ENCODE measurements at regions not wholly inside any gene's neighbourhood (a gene's known extent, or its start where the extent isn't known, plus 50 kb on each side); places are given as distances from the start of the nearest gene placed in this dataset.
"Not testable (repeated sequence)": the region's sequence is repeated elsewhere in the genome, so short reads cannot be mapped to it uniquely, and the experiment has no call there.

DNA sequence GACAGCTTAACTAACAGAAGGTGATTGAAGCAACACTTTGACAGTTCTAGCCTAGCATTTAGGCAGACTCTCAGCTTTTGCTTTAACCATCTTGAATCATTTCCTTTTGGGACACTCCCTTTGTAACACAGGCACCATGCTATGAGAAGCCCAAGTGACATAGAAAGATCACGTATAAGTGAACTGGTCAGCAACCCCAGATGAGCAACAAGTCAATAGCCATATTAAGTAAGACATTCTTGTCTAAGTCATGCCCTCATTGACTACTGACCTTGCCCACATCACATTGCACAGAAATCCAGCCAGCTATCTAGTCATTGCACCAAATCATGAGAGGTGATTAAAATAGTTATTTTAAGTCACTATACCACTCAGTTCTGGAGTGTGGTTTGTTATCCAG lies 476.8 kb downstream of the TRHDE start:
- Mint-ChIP-seq H3K4me3 (no peak overlapping the region), H3K4me1 (peaks cover 18% of the 10 kb centered on the region), H3K9me3 (peaks cover 0 to 10% (median 5%) of the 10 kb centered on the region in 7 donors), H3K27ac (peak overlapping the region in 2 of 7 donors; percentile 58 to 71), H3K27me3 (ENCODE audit: low read depth in 3 of 3) (no peaks in the 10 kb centered on the region), H3K36me3 (no peaks in the 10 kb centered on the region)
- Histone ChIP-seq H3K4me2 (replicated peaks; ENCODE audit: extremely low read depth, low read length, poor library complexity, severe bottlenecking) (no peak overlapping the region), H4K20me1 (ENCODE audit: insufficient read depth, low read length) (no peaks in the 10 kb centered on the region), H3K4me3 (replicated peaks in 1 of 3; ENCODE audit: low read depth in 2 of 3, low read length in 3 of 3) (no peak overlapping the region), H3K27ac (ENCODE audit: low read depth in 1 of 2, low read length in 2 of 2) (no peak overlapping the region), H3K4me1 (ENCODE audit: control insufficient read depth in 1 of 2, insufficient read depth in 2 of 2, low read length in 2 of 2) (peaks cover 18 to 19% of the 10 kb centered on the region in 2 donors), H3K79me2 (ENCODE audit: insufficient read depth, low read length) (no peaks in the 10 kb centered on the region), H3K27me3 (ENCODE audit: control insufficient read depth in 2 of 2, insufficient read depth in 2 of 2, low read length in 2 of 2) (no peaks in the 10 kb centered on the region), H2AFZ (ENCODE audit: insufficient read depth, low read depth, low read length, poor library complexity, severe bottlenecking) (no peak overlapping the region), H3K9me3 (replicated peaks in 1 of 2; ENCODE audit: control insufficient read depth in 1 of 2, insufficient read depth in 1 of 2, low read length in 2 of 2) (peaks cover 0 to 4% of the 10 kb centered on the region in 2 donors), H3K9ac (ENCODE audit: insufficient read depth, low read length, poor library complexity, severe bottlenecking) (no peak overlapping the region), H3K36me3 (replicated peaks in 1 of 2; ENCODE audit: control insufficient read depth in 1 of 2, insufficient read depth in 2 of 2, low read length in 2 of 2) (no peaks in the 10 kb centered on the region)
- peak; percentile 14 to 67 (median 27) for DNase-seq
- no CpG with 5 or more reads among the region's 1 CpG for WGBS (ENCODE audit: insufficient coverage)
- intact Hi-C loops (cut with micrococcal nuclease): no loop called here
- TF ChIP-seq, protein P1, sequence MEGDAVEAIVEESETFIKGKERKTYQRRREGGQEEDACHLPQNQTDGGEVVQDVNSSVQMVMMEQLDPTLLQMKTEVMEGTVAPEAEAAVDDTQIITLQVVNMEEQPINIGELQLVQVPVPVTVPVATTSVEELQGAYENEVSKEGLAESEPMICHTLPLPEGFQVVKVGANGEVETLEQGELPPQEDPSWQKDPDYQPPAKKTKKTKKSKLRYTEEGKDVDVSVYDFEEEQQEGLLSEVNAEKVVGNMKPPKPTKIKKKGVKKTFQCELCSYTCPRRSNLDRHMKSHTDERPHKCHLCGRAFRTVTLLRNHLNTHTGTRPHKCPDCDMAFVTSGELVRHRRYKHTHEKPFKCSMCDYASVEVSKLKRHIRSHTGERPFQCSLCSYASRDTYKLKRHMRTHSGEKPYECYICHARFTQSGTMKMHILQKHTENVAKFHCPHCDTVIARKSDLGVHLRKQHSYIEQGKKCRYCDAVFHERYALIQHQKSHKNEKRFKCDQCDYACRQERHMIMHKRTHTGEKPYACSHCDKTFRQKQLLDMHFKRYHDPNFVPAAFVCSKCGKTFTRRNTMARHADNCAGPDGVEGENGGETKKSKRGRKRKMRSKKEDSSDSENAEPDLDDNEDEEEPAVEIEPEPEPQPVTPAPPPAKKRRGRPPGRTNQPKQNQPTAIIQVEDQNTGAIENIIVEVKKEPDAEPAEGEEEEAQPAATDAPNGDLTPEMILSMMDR (IDR thresholded peaks at IDR 0.05): no peak

DNA sequence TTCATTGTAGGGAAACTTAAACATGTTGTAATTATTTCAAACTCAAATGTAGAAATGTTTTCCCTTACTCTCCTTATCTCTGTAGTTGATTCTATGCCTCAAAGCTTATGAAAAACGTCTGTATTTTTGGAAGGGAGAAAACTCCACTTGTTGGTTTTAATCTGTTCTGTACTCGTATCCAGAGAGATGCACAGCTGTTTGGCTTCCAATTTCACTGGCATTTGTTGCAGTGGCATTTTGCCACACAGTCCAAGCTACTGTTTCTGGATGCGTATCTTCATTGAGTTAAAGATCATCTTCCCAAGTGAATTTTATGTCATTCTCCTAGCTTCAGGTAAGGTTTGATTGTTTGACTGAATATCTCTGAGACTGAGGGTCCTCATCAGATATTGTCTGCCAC lies 481.4 kb downstream of the TRHDE start:
- Histone ChIP-seq H3K27me3 (ENCODE audit: control insufficient read depth in 2 of 2, insufficient read depth in 2 of 2, low read length in 2 of 2) (no peaks in the 10 kb centered on the region), H3K36me3 (replicated peaks in 1 of 2; ENCODE audit: control insufficient read depth in 1 of 2, insufficient read depth in 2 of 2, low read length in 2 of 2) (no peaks in the 10 kb centered on the region), H3K27ac (ENCODE audit: low read depth in 1 of 2, low read length in 2 of 2) (no peak overlapping the region), H3K9ac (ENCODE audit: insufficient read depth, low read length, poor library complexity, severe bottlenecking) (no peak overlapping the region), H3K4me1 (ENCODE audit: control insufficient read depth in 1 of 2, insufficient read depth in 2 of 2, low read length in 2 of 2) (peaks cover 4 to 6% of the 10 kb centered on the region in 2 donors), H2AFZ (ENCODE audit: insufficient read depth, low read depth, low read length, poor library complexity, severe bottlenecking) (no peak overlapping the region), H3K4me2 (replicated peaks; ENCODE audit: extremely low read depth, low read length, poor library complexity, severe bottlenecking) (no peak overlapping the region), H3K9me3 (replicated peaks in 1 of 2; ENCODE audit: control insufficient read depth in 1 of 2, insufficient read depth in 1 of 2, low read length in 2 of 2) (peaks cover 10 to 15% of the 10 kb centered on the region in 2 donors), H3K4me3 (replicated peaks in 1 of 3; ENCODE audit: low read depth in 2 of 3, low read length in 3 of 3) (no peak overlapping the region), H4K20me1 (ENCODE audit: insufficient read depth, low read length) (no peaks in the 10 kb centered on the region), H3K79me2 (ENCODE audit: insufficient read depth, low read length) (no peaks in the 10 kb centered on the region)
- H3K27ac Mint-ChIP-seq: no peak overlapping the region
- 80% methylated on average over 1 of the region's 3 CpGs for WGBS (ENCODE audit: insufficient coverage)
- H3K36me3 Mint-ChIP-seq: no peaks in the 10 kb centered on the region
- intact Hi-C loops (cut with micrococcal nuclease): no loop called here
- H3K9me3 Mint-ChIP-seq: peaks cover 10 to 30% (median 20%) of the 10 kb centered on the region in 7 donors
- DNase-seq: no peak
- H3K4me1 Mint-ChIP-seq: peaks cover 5% of the 10 kb centered on the region
- TF ChIP-seq, protein P1 (IDR thresholded peaks at IDR 0.05): no peak
- no peaks in the 10 kb centered on the region for H3K27me3 Mint-ChIP-seq (ENCODE audit: low read depth in 3 of 3)
- no peak overlapping the region for H3K4me3 Mint-ChIP-seq

DNA sequence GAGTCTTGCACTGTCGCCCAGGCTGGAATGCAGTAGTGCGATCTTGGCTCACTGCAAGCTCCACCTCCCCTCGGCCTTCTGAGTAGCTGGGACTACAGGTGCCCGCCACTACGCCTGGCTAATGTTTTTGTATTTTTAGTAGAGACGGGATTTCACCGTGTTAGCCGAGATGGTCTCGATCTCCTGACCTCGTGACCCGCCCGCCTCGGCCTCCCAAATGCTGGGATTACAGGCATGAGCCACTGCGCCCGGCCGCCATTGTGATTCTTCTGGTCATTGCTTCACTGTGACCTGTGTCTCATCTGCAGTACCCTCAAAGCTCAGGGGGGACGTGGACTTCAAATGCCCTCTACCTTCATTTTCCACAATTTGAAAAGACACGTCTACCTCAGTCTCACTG lies 481.9 kb downstream of the TRHDE start:
- H3K9ac ChIP-seq (ENCODE audit: insufficient read depth, low read length, poor library complexity, severe bottlenecking); H3K4me1 Mint-ChIP-seq; H3K27me3 Mint-ChIP-seq (ENCODE audit: low read depth in 3 of 3); H3K36me3 ChIP-seq (replicated peaks in 1 of 2; ENCODE audit: control insufficient read depth in 1 of 2, insufficient read depth in 2 of 2, low read length in 2 of 2); H4K20me1 ChIP-seq (ENCODE audit: insufficient read depth, low read length); H2AFZ ChIP-seq (ENCODE audit: insufficient read depth, low read depth, low read length, poor library complexity, severe bottlenecking); H3K36me3 Mint-ChIP-seq; intact Hi-C loops (cut with micrococcal nuclease); H3K4me3 ChIP-seq (replicated peaks in 1 of 3; ENCODE audit: low read depth in 2 of 3, low read length in 3 of 3); H3K4me1 ChIP-seq (ENCODE audit: control insufficient read depth in 1 of 2, insufficient read depth in 2 of 2, low read length in 2 of 2); H3K27ac ChIP-seq (ENCODE audit: low read depth in 1 of 2, low read length in 2 of 2); H3K27ac Mint-ChIP-seq; H3K4me3 Mint-ChIP-seq; H3K79me2 ChIP-seq (ENCODE audit: insufficient read depth, low read length); H3K27me3 ChIP-seq (ENCODE audit: control insufficient read depth in 2 of 2, insufficient read depth in 2 of 2, low read length in 2 of 2); H3K4me2 ChIP-seq (replicated peaks; ENCODE audit: extremely low read depth, low read length, poor library complexity, severe bottlenecking); DNase-seq: not testable (repeated sequence)
- H3K9me3 Mint-ChIP-seq: peaks cover 10 to 30% (median 22%) of the 10 kb centered on the region in 7 donors
- H3K9me3 ChIP-seq (replicated peaks in 1 of 2; ENCODE audit: control insufficient read depth in 1 of 2, insufficient read depth in 1 of 2, low read length in 2 of 2): peaks cover 10 to 15% of the 10 kb centered on the region in 2 donors
- 91% methylated on average over 12 of the region's 18 CpGs for WGBS (ENCODE audit: insufficient coverage)

All from CD14-positive monocyte (primary cell).